MM.1S (cell line): ENCODE measurements at regions not wholly inside any gene's neighbourhood (a gene's known extent, or its start where the extent isn't known, plus 50 kb on each side); places are given as distances from the start of the nearest gene placed in this dataset.

Experiments
- CTCF ChIP-seq: fragments of 300-600 bp; sonication (generic); IDR thresholded peaks from 2 replicates; pipeline ENCODE4 v1.5.1; 2016; ENCODE audit warnings: antibody characterized with exemption, low read length, mixed read lengths
- EZH2phosphoT487 ChIP-seq: fragments of 300-600 bp; sonication (generic); IDR thresholded peaks from 2 replicates; pipeline ENCODE4 v1.6.1; 2018; ENCODE audit warnings: antibody characterized with exemption, low read length

- no peak for TF ChIP-seq EZH2phosphoT487
- no peak for TF ChIP-seq CTCF
These were observed 217.6 kb downstream of the EFCAB11 start for GRCh38 chr14:89736881-89737280.
